HL-60 (cell line): ENCODE measurements at regions not wholly inside any gene's neighbourhood (a gene's known extent, or its start where the extent isn't known, plus 50 kb on each side); places are given as distances from the start of the nearest gene placed in this dataset.

Source experiments
- CTCF ChIP-seq: IDR thresholded peaks from one replicate; pipeline ENCODE4 v1.5.1; 2011; ENCODE audit warnings: low read length, control low read depth, inconsistent platforms; ENCODE audit not compliant: insufficient read depth
- GABPA ChIP-seq: IDR thresholded peaks from 2 replicates; pipeline ENCODE4 v1.6.1; 2012; ENCODE audit warnings: low read depth
- POLR2AphosphoS5 ChIP-seq: IDR thresholded peaks from 2 replicates; pipeline ENCODE4 v1.6.1; 2012; ENCODE audit warnings: low read depth
- REST ChIP-seq: IDR thresholded peaks from 2 replicates; pipeline ENCODE4 v1.6.1; 2012; ENCODE audit warnings: low read depth; ENCODE audit not compliant: insufficient replicate concordance

- TF ChIP-seq CTCF, result no peak
- no peak for TF ChIP-seq REST
- TF ChIP-seq POLR2AphosphoS5, result no peak
- no peak for TF ChIP-seq GABPA
Observed at GRCh38 chr4:105058177-105058812, 88.4 kb upstream of the TET2 start.
